ENCODE measurements at regions not wholly inside any gene's neighbourhood (a gene's known extent, or its start where the extent isn't known, plus 50 kb on each side); places are given as distances from the start of the nearest gene placed in this dataset.

DNA sequence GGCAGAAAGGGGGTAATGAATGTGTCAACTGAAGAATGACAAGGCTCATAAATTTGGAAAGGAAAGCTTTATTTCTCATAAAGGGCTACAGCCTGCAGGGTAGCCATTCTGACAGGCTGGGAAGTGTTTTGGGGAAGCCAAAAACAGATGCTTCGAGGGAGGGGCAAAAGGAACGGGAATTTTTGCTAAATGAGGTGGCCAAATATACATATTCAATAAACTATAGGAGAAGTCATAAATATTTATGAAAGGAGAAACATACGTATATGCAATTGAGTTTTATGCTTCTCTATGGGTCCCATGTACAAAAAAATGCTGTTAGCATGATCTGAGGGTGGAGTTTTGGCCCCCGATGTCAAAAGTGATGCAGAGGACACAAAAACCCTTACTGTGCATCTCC is 180.7 kb downstream of the FNDC1 start:
- no peak for DNase-seq (ENCODE audit: low read depth in 1 of 2, low spot score in 1 of 2)

GRCh38 chr6:159343709-159344108 is 174.5 kb downstream of the FNDC1 start:
- in situ Hi-C loops (cut with HindIII; ENCODE audit: low pct_unique_long_range_greater_than_20kb, low sequenced_read_pairs): no loop called here
- TF ChIP-seq JUND (IDR thresholded peaks at IDR 0.05; ENCODE audit: low read depth): no peak
- no peak for DNase-seq (ENCODE audit: low read depth in 1 of 2, low spot score in 1 of 2)

More for the DNA sequence above, 180.7 kb downstream of the FNDC1 start:
- in situ Hi-C loops (cut with HindIII; ENCODE audit: low pct_unique_long_range_greater_than_20kb, low sequenced_read_pairs): no loop called here
- TF ChIP-seq JUND (IDR thresholded peaks at IDR 0.05; ENCODE audit: low read depth): no peak

DNA sequence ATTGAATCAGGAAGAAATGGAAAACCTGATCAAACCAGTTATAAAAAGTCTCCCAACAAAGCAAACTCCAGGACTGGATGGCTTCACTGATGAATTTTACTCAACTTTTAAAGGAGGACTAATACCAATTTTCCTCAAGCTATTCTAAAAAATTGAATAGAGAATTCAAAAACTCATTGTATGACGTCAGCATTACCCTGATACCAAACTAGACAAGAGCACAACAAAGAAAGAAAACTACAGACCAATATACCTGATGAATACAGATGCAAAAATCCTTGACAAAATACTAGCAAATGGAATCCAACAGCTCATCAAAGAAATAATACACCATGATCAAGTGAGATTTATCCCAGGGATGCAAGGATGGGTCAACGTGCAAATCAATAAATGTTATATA is 172.9 kb downstream of the FNDC1 start:
- in situ Hi-C loops (cut with HindIII; ENCODE audit: low pct_unique_long_range_greater_than_20kb, low sequenced_read_pairs): no loop called here
- TF ChIP-seq JUND (IDR thresholded peaks at IDR 0.05; ENCODE audit: low read depth): no peak
- no peak for DNase-seq (ENCODE audit: low read depth in 1 of 2, low spot score in 1 of 2)

GRCh38 chr6:159334068-159334467 is 164.9 kb downstream of the FNDC1 start:
- in situ Hi-C loops (cut with HindIII; ENCODE audit: low pct_unique_long_range_greater_than_20kb, low sequenced_read_pairs): no loop called here
- no peak for TF ChIP-seq JUND (IDR thresholded peaks at IDR 0.05; ENCODE audit: low read depth)

GRCh38 chr6:159331451-159331850 is 162.3 kb downstream of the FNDC1 start:
- no peak for TF ChIP-seq JUND (IDR thresholded peaks at IDR 0.05; ENCODE audit: low read depth)
- in situ Hi-C loops (cut with HindIII; ENCODE audit: low pct_unique_long_range_greater_than_20kb, low sequenced_read_pairs): no loop called here
- DNase-seq (ENCODE audit: low read depth in 1 of 2, low spot score in 1 of 2): no peak

More at GRCh38 chr6:159334068-159334467, 164.9 kb downstream of the FNDC1 start:
- no peak for DNase-seq (ENCODE audit: low read depth in 1 of 2, low spot score in 1 of 2)

DNA sequence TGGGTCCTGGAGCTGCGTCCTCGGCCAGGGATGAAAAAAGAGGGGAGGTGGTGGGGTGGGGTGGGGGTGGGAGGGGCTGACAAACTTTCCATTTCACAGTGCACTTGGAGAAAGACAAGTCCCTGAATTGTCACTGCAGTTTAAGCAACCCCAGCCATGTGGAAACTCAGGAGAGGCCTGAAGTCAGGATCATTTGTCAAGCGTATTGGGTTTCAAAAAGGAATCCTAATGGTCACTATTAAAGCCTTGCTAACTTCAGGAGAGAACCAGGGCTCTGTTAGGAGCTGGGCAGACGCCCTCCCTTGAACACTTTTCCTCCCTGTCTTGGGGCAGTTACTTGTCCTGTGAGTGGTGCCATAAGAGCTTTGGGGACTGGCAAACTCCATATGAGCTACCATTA is 159.9 kb downstream of the FNDC1 start:
- no peak for TF ChIP-seq JUND (IDR thresholded peaks at IDR 0.05; ENCODE audit: low read depth)
- in situ Hi-C loops (cut with HindIII; ENCODE audit: low pct_unique_long_range_greater_than_20kb, low sequenced_read_pairs): no loop called here
- no peak for DNase-seq (ENCODE audit: low read depth in 1 of 2, low spot score in 1 of 2)

- in situ Hi-C loops (cut with HindIII; ENCODE audit: low pct_unique_long_range_greater_than_20kb, low sequenced_read_pairs): no loop called here
- no peak for TF ChIP-seq JUND (IDR thresholded peaks at IDR 0.05; ENCODE audit: low read depth)
- DNase-seq (ENCODE audit: low read depth in 1 of 2, low spot score in 1 of 2): peak in 1 of 2 experiments; percentile 6
These were observed 158.9 kb downstream of the FNDC1 start for GRCh38 chr6:159328052-159328451.

GRCh38 chr6:159325476-159325875 is 156.3 kb downstream of the FNDC1 start:
- DNase-seq (ENCODE audit: low read depth in 1 of 2, low spot score in 1 of 2): no peak
- in situ Hi-C loops (cut with HindIII; ENCODE audit: low pct_unique_long_range_greater_than_20kb, low sequenced_read_pairs): no loop called here
- TF ChIP-seq JUND (IDR thresholded peaks at IDR 0.05; ENCODE audit: low read depth): no peak

DNA sequence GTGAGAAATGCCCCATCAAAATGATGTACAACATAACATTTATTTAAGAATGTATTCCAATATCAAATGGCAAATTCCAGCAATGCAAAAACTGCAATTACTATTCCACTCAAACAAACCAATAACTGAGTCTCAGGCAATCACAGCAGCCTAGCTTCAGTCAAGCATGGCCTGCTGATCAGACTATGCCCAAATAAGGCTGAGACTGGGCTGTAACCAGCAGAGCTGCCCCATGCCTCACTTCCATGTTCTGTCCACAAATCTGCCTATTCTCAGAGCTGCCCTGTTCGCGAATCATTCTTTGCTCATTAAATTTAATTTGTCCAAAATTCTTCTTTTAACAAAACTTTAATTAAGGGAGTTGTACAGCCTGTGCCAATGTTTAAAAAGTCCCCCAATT is 155.4 kb downstream of the FNDC1 start:
- in situ Hi-C loops (cut with HindIII; ENCODE audit: low pct_unique_long_range_greater_than_20kb, low sequenced_read_pairs): no loop called here
- DNase-seq (ENCODE audit: low read depth in 1 of 2, low spot score in 1 of 2): no peak
- no peak for TF ChIP-seq JUND (IDR thresholded peaks at IDR 0.05; ENCODE audit: low read depth)

All from T47D (cell line).